A549 (cell line): ENCODE measurements at regions not wholly inside any gene's neighbourhood (a gene's known extent, or its start where the extent isn't known, plus 50 kb on each side); places are given as distances from the start of the nearest gene placed in this dataset.

Source experiments
- ATAC-seq, 2 experiments: fragments of 200-7000 bp in 1 of 2; fragments of >200 bp in 1 of 2; cut with Nextera tagmentation in 1 of 2; cut with Tn5 transposase in 1 of 2; 3 replicates each; pipeline versions ENCODE4 v1.8.0 to v1.9.1; 2018 to 2020; ENCODE audit warnings: mild to moderate bottlenecking in 1 of 2, moderate library complexity in 1 of 2
- CTCF ChIA-PET: fragments of 300-600 bp; sonication (Branson Sonifier 250); formaldehyde crosslinking; extraction: SDS; loops from one replicate; lab custom pipeline; 2021; ENCODE audit warnings: antibody characterized with exemption, inconsistent platforms; lab: Yijun Ruan, JAX
- POLR2A ChIA-PET: fragments of 350-600 bp; formaldehyde crosslinking; extraction: SDS; loops from one replicate; lab custom pipeline; 2021; ENCODE audit warnings: antibody characterized with exemption, inconsistent platforms; lab: Yijun Ruan, JAX
- DNase-seq, 2 experiments: peaks; one replicate each; pipeline versions ENCODE4 v3.0.0 to v3.0.0-alpha.2; 2011 to 2016; ENCODE audit warnings: low read depth in 1 of 2, low spot score in 1 of 2
- FAIRE-seq: peaks from 2 replicates; lab custom pipeline; 2011; peaks lifted over from hg19 to GRCh38; lab: Jason Lieb, UNC
- H3K27ac ChIP-seq, 2 experiments: fragments of >200 bp; sonication (Bioruptor Twin); formaldehyde crosslinking; 3 replicates each; pipeline ENCODE4 v1.5.1; 2016 to 2017
- H3K4me1 ChIP-seq: fragments of >200 bp; sonication (Bioruptor Twin); formaldehyde crosslinking; 3 replicates; pipeline ENCODE4 v1.6.1; 2016
- H3K4me2 ChIP-seq: fragments of >200 bp; sonication (Bioruptor Twin); formaldehyde crosslinking; 3 replicates; pipeline ENCODE4 v1.6.1; 2016
- H3K4me3 ChIP-seq: fragments of >200 bp; sonication (Bioruptor Twin); formaldehyde crosslinking; 3 replicates; pipeline ENCODE4 v1.5.1; 2016
- H3K9me3 ChIP-seq: fragments of >200 bp; sonication (Bioruptor Twin); formaldehyde crosslinking; 3 replicates; pipeline ENCODE4 v1.6.1; 2016
- EHF ChIP-seq: fragments of 250-450 bp; sonication (Bioruptor Pico); IDR thresholded peaks from 2 replicates; pipeline ENCODE4 v1.5.0; 2020; ENCODE audit warnings: mild to moderate bottlenecking
- EHMT2 ChIP-seq: fragments of 200-600 bp; sonication (generic); IDR thresholded peaks from 2 replicates; pipeline ENCODE4 v1.6.1; 2016; ENCODE audit warnings: antibody characterized with exemption, low read depth, mild to moderate bottlenecking, moderate library complexity
- GATA3 ChIP-seq: IDR thresholded peaks from 2 replicates; pipeline ENCODE4 v1.6.1; 2012; ENCODE audit warnings: borderline replicate concordance
- HDAC2 ChIP-seq: fragments of 200-600 bp; sonication (generic); IDR thresholded peaks from 2 replicates; pipeline ENCODE4 v1.6.1; 2016
- HEYL ChIP-seq: fragments of 250-450 bp; sonication (Bioruptor Pico); IDR thresholded peaks from 2 replicates; pipeline ENCODE4 v1.8.0; 2021; ENCODE audit warnings: mild to moderate bottlenecking, moderate library complexity
- HOXB13 ChIP-seq: fragments of 250-450 bp; sonication (Bioruptor Pico); IDR thresholded peaks from 2 replicates; pipeline ENCODE4 v1.5.0; 2020; ENCODE audit warnings: low read depth, mild to moderate bottlenecking, moderate library complexity
- KDM1A ChIP-seq: fragments of 200-600 bp; sonication (generic); IDR thresholded peaks from 2 replicates; pipeline ENCODE4 v1.6.1; 2016; ENCODE audit warnings: low read depth, mild to moderate bottlenecking
- MAFK ChIP-seq: fragments of 450-650 bp; IDR thresholded peaks from 2 replicates; pipeline ENCODE4 v1.6.1; 2014; ENCODE audit not compliant: partially characterized antibody
- MAZ ChIP-seq: fragments of 150-350 bp; IDR thresholded peaks from 2 replicates; pipeline ENCODE4 v1.6.1; 2014; ENCODE audit warnings: antibody characterized with exemption, low read depth, low read length, borderline replicate concordance
- NPAS2 ChIP-seq: fragments of 250-450 bp; sonication (Bioruptor Pico); IDR thresholded peaks from 2 replicates; pipeline ENCODE4 v1.8.0; 2022; ENCODE audit warnings: mild to moderate bottlenecking, moderate library complexity, borderline replicate concordance
- NR3C1 ChIP-seq: fragments of >200 bp; sonication (Bioruptor Twin); formaldehyde crosslinking; IDR thresholded peaks from 3 replicates; pipeline ENCODE4 v1.6.1; 2017
- POLR2AphosphoS2 ChIP-seq: conservative IDR thresholded peaks from 2 replicates; pipeline ENCODE4 v1.6.1; 2012; ENCODE audit warnings: low read length, improper control_type of control experiment, inconsistent platforms
- RARB ChIP-seq: fragments of 250-450 bp; sonication (Bioruptor Pico); IDR thresholded peaks from 2 replicates; pipeline ENCODE4 v1.8.0; 2021; ENCODE audit warnings: mild to moderate bottlenecking, moderate library complexity
- ZC3H11A ChIP-seq: fragments of 450-650 bp; IDR thresholded peaks from 2 replicates; pipeline ENCODE4 v1.6.1; 2014; ENCODE audit warnings: antibody characterized with exemption, mild to moderate bottlenecking
- ZFP36 ChIP-seq: fragments of 450-650 bp; IDR thresholded peaks from 2 replicates; pipeline ENCODE4 v1.6.1; 2014; ENCODE audit warnings: borderline replicate concordance; ENCODE audit not compliant: partially characterized antibody
- ZSCAN20 ChIP-seq: fragments of 250-450 bp; sonication (Bioruptor Pico); IDR thresholded peaks from 2 replicates; pipeline ENCODE4 v1.8.0; 2022; ENCODE audit warnings: mild to moderate bottlenecking, moderate library complexity
- WGBS: methylation state at CpG from one replicate; pipeline ENCODE4 v1.1.6; 2017; ENCODE audit errors: missing lambda C conversion rate; 5-methylcytosine and 5-hydroxymethylcytosine counted together
- TF ChIP-seq, protein P1 (sequence below): fragments of 150-350 bp; IDR thresholded peaks from 2 replicates; pipeline ENCODE4 v1.6.1; 2014; ENCODE audit warnings: low read depth, mild to moderate bottlenecking, low read length
- TF ChIP-seq, protein P2 (sequence below): IDR thresholded peaks from 2 replicates; pipeline ENCODE4 v1.6.1; 2012; ENCODE audit warnings: low read depth, borderline replicate concordance
- TF ChIP-seq, protein P3 (sequence below): fragments of 250-450 bp; sonication (Bioruptor Pico); IDR thresholded peaks from 2 replicates; pipeline ENCODE4 v1.5.0; 2021; ENCODE audit warnings: mild to moderate bottlenecking, moderate library complexity, borderline replicate concordance
- TF ChIP-seq, protein P4 (sequence below): fragments of 450-650 bp; IDR thresholded peaks from 2 replicates; pipeline ENCODE4 v1.6.1; 2014; ENCODE audit warnings: antibody characterized with exemption

DNA sequence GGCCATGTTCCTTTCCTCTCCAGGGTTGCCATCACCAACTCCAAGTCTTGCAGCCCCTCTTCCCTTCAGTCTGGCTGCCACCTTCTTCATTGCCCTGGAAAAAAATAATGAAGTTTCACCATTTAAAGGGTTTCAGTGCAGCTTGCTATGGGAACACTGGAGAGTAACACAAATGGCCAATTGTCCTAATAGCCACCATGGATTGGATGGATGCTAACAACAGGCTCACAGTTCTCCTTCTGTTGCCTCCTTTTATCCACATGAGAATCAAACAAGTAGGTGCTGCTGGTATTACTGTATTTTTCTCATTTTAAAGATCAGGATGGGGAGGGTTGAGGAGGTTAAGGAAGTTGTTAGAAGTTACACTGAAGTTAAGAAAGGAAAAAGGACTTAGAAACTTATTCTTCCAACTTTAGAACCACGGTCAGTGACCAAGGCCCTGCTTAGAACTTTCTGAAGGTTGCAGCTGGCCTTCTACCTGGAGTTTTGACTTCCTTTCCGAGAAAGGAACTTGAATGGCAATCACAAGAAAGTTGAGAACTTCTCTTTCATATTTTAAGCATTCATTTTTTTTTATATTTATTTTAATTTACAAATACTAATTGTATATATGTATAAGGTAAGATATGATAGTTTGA lies 198.0 kb upstream of the MAF start:
- CTCF ChIA-PET = no interaction called here
- Histone ChIP-seq H3K4me2 (no peak overlapping the region), H3K27ac (no peak overlapping the region), H3K4me3 (no peak overlapping the region), H3K9me3 (no peaks in the 10 kb centered on the region), H3K4me1 (no peaks in the 10 kb centered on the region)
- ATAC-seq (no peak), DNase-seq (no peak), FAIRE-seq (no peak)
- POLR2A ChIA-PET = no interaction called here
- TF ChIP-seq NR3C1 (no peak), ZC3H11A (no peak), HEYL (no peak), EHF (CRISPR knock-in tag) (no peak), MAFK (no peak), GATA3 (no peak), HDAC2 (no peak), EHMT2 (no peak), POLR2AphosphoS2 (no peak), RARB (CRISPR knock-in tag) (no peak), HOXB13 (CRISPR knock-in tag) (no peak), ZSCAN20 (CRISPR knock-in tag) (no peak)
- TF ChIP-seq, protein P1, sequence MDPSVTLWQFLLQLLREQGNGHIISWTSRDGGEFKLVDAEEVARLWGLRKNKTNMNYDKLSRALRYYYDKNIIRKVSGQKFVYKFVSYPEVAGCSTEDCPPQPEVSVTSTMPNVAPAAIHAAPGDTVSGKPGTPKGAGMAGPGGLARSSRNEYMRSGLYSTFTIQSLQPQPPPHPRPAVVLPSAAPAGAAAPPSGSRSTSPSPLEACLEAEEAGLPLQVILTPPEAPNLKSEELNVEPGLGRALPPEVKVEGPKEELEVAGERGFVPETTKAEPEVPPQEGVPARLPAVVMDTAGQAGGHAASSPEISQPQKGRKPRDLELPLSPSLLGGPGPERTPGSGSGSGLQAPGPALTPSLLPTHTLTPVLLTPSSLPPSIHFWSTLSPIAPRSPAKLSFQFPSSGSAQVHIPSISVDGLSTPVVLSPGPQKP = no peak
- TF ChIP-seq, protein P2, sequence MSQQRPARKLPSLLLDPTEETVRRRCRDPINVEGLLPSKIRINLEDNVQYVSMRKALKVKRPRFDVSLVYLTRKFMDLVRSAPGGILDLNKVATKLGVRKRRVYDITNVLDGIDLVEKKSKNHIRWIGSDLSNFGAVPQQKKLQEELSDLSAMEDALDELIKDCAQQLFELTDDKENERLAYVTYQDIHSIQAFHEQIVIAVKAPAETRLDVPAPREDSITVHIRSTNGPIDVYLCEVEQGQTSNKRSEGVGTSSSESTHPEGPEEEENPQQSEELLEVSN = no peak
- WGBS = 31% methylated on average over 2 of the region's 2 CpGs

DNA sequence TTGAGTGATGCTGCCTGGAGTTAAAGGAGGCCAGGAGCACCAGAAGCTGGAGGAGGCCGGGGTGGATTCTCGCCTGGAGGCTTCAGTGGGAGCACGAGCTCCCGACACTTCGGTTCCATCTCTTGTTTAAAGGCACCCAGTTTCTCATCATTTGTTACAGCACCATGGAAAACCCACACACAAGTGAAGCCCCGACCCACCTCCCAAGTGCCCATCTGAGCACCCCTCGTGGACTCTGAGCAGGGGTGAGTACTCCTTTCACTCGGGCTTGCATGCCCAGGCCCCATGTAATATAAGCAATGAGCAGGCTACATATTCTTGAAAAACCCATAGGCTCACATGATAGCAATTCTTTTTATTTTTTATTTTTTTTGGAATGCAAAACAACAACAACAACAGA lies 196.9 kb upstream of the MAF start:
- TF ChIP-seq, protein P3, sequence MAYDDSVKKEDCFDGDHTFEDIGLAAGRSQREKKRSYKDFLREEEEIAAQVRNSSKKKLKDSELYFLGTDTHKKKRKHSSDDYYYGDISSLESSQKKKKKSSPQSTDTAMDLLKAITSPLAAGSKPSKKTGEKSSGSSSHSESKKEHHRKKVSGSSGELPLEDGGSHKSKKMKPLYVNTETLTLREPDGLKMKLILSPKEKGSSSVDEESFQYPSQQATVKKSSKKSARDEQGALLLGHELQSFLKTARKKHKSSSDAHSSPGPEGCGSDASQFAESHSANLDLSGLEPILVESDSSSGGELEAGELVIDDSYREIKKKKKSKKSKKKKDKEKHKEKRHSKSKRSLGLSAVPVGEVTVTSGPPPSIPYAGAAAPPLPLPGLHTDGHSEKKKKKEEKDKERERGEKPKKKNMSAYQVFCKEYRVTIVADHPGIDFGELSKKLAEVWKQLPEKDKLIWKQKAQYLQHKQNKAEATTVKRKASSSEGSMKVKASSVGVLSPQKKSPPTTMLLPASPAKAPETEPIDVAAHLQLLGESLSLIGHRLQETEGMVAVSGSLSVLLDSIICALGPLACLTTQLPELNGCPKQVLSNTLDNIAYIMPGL = no peak
- TF ChIP-seq KDM1A (no peak), ZFP36 (no peak), MAFK (no peak), MAZ (no peak), EHF (CRISPR knock-in tag) (no peak)
- TF ChIP-seq, protein P4, sequence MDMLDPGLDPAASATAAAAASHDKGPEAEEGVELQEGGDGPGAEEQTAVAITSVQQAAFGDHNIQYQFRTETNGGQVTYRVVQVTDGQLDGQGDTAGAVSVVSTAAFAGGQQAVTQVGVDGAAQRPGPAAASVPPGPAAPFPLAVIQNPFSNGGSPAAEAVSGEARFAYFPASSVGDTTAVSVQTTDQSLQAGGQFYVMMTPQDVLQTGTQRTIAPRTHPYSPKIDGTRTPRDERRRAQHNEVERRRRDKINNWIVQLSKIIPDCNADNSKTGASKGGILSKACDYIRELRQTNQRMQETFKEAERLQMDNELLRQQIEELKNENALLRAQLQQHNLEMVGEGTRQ = no peak
- TF ChIP-seq, all 56 proteins: peak for 0
- ATAC-seq (no peak), FAIRE-seq (no peak), DNase-seq (no peak)
- Histone ChIP-seq H3K27ac (no peak overlapping the region), H3K4me3 (no peak overlapping the region), H3K9me3 (no peaks in the 10 kb centered on the region), H3K4me1 (no peaks in the 10 kb centered on the region), H3K4me2 (no peak overlapping the region)
- 65% methylated on average over 8 of the region's 8 CpGs for WGBS
- POLR2A ChIA-PET = no interaction called here
- CTCF ChIA-PET = interaction anchor here (0.9 kb wide), 1 partner anchor 36 kb away, joined by 3 read pairs; no protein-coding TSS in a partner anchor

DNA sequence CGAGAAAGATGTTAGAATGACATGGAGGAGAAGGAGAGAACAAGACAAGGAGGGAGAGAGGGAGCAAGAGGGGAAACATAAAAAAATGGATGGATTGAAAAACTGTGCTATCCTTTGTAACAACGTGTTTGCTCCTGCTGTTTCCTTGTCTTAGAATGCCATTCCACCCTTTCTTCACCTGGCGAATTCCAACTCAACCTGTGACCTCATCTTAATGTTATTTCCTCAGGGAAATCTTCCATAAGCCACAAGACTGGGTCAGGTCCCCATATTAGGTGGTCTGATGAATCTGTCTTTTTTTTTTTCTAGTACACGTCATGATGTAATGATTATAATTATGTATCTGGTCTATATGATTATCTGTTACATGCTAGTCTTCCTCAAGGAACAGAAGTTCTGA lies 195.0 kb upstream of the MAF start:
- ChIA-PET POLR2A (no interaction called here), CTCF (no interaction called here)
- DNase-seq = no peak
- 44% methylated on average over 4 of the region's 4 CpGs for WGBS
- no peak for TF ChIP-seq KDM1A
- no peak for TF ChIP-seq ZFP36
- TF ChIP-seq NPAS2 (CRISPR knock-in tag) = no peak
- H3K4me1 ChIP-seq = no peaks in the 10 kb centered on the region
- no peak for FAIRE-seq
- ATAC-seq = no peak
- no peak overlapping the region for H3K4me3 ChIP-seq
- H3K4me2 ChIP-seq = no peak overlapping the region
- no peaks in the 10 kb centered on the region for H3K9me3 ChIP-seq
- no peak overlapping the region for H3K27ac ChIP-seq
